K562 (cell line): ENCODE measurements at regions not wholly inside any gene's neighbourhood (a gene's known extent, or its start where the extent isn't known, plus 50 kb on each side); places are given as distances from the start of the nearest gene placed in this dataset.

Experiments
- ATAC-seq: fragments of 200-7000 bp; cut with Tn5 transposase; 3 replicates; pipeline ENCODE4 v1.9.1; 2020; ENCODE audit warnings: moderate library complexity
- BruUV-seq: library from RNA; stranded (reverse); fragments of 400-500 nt; replicated peaks from 2 replicates; lab custom pipeline; 2021; lab: Mats Ljungman, UMichigan
- CTCF ChIA-PET: fragments of 300-600 bp; formaldehyde crosslinking; extraction: SDS; loops from one replicate; lab custom pipeline; 2021; ENCODE audit warnings: low intra/inter-chr PET ratio; lab: Yijun Ruan, JAX
- POLR2A ChIA-PET: fragments of 300-600, 350-650 bp; sonication (Branson Sonifier 250); formaldehyde crosslinking; extraction: SDS; loops from one replicate; lab custom pipeline; 2021; ENCODE audit warnings: antibody characterized with exemption, inconsistent platforms; lab: Yijun Ruan, JAX
- DNase-seq, 4 experiments: peaks; one replicate each; pipeline versions ENCODE4 v3.0.0 to v3.0.0-alpha.2; 2011 to 2018; ENCODE audit warnings: low spot score in 3 of 4, mixed read lengths in 3 of 4; ENCODE audit errors: extremely low read depth in 1 of 4
- FAIRE-seq: peaks from 2 replicates; lab custom pipeline; 2011; peaks lifted over from hg19 to GRCh38; lab: Jason Lieb, UNC
- H2AFZ ChIP-seq: 2 replicates; pipeline ENCODE4 v1.6.0; 2011; ENCODE audit warnings: low read depth, low read length, control low read depth, inconsistent platforms
- H3K27ac ChIP-seq: fragments of 200-600 bp; 3 replicates; pipeline ENCODE4 v1.8.0; 2011; ENCODE audit warnings: low read depth, mild to moderate bottlenecking, control low read depth, inconsistent platforms, low read length, moderate library complexity, mixed read lengths; ENCODE audit errors: extremely low read depth
- H3K27me3 ChIP-seq, 2 experiments: fragments of 300-600 bp in 1 of 2; 2 replicates in 1 of 2; 3 replicates in 1 of 2; pipeline versions ENCODE4 v1.6.0 to v1.8.0; 2011; ENCODE audit warnings: inconsistent platforms in 2 of 2, low read length in 2 of 2, mild to moderate bottlenecking in 1 of 2, mixed read lengths in 1 of 2, moderate library complexity in 1 of 2; ENCODE audit not compliant: control insufficient read depth in 2 of 2, insufficient read depth in 2 of 2
- H3K36me3 ChIP-seq: fragments of 300-600 bp; 3 replicates; pipeline ENCODE4 v1.8.0; 2011; ENCODE audit warnings: mild to moderate bottlenecking, low read length, inconsistent platforms; ENCODE audit not compliant: control insufficient read depth, insufficient read depth
- H3K4me1 ChIP-seq, 2 experiments: fragments of 200-600 bp in 1 of 2; replicated peaks in 1 of 2; 2 replicates in 1 of 2; 3 replicates in 1 of 2; pipeline versions ENCODE4 v1.5.1 to v1.8.0; 2011; ENCODE audit warnings: inconsistent platforms in 2 of 2, low read length in 2 of 2, mild to moderate bottlenecking in 1 of 2, mixed read lengths in 1 of 2, moderate library complexity in 1 of 2; ENCODE audit not compliant: control insufficient read depth in 2 of 2, insufficient read depth in 2 of 2
- H3K4me2 ChIP-seq: 2 replicates; pipeline ENCODE4 v1.6.1; 2011; ENCODE audit warnings: low read length, control low read depth, inconsistent platforms, mixed read lengths; ENCODE audit not compliant: insufficient read depth
- H3K4me3 ChIP-seq: fragments of 200-600 bp; sonication (generic), shearing (Covaris generic); 2 replicates; pipeline ENCODE4 v1.5.1; 2016; ENCODE audit warnings: control low read depth, inconsistent platforms
- H3K79me2 ChIP-seq: fragments of 200-600 bp; 3 replicates; pipeline ENCODE4 v1.8.0; 2011; ENCODE audit warnings: low read length, inconsistent platforms; ENCODE audit not compliant: control insufficient read depth, insufficient read depth
- H3K9ac ChIP-seq, 2 experiments: 2 replicates each; pipeline versions ENCODE4 v1.6.0 to v1.6.1; 2011; ENCODE audit warnings: low read depth in 2 of 2, low read length in 2 of 2, control low read depth in 1 of 2, inconsistent platforms in 1 of 2, mild to moderate bottlenecking in 1 of 2, mixed read lengths in 1 of 2; ENCODE audit not compliant: insufficient read depth in 1 of 2
- H3K9me1 ChIP-seq: one replicate; pipeline ENCODE4 v1.6.0; 2011; ENCODE audit warnings: inconsistent platforms, mild to moderate bottlenecking, low read length, moderate library complexity; ENCODE audit not compliant: control insufficient read depth, insufficient read depth
- H3K9me3 ChIP-seq: replicated peaks from 2 replicates; pipeline ENCODE4 v1.5.1; 2011; ENCODE audit warnings: low read depth, low read length, inconsistent platforms; ENCODE audit not compliant: control insufficient read depth, insufficient read depth
- H4K20me1 ChIP-seq: replicated peaks from 2 replicates; pipeline ENCODE4 v1.6.1; 2011; ENCODE audit warnings: low read length, inconsistent platforms, mixed read lengths; ENCODE audit not compliant: control insufficient read depth, insufficient read depth
- BRF1 ChIP-seq: IDR thresholded peaks from 3 replicates; pipeline ENCODE4 v1.6.1; 2011; ENCODE audit warnings: borderline replicate concordance, mild to moderate bottlenecking; ENCODE audit not compliant: insufficient read length; ENCODE audit errors: extremely low read depth
- DACH1 ChIP-seq: fragments of 450-650 bp; IDR thresholded peaks from 2 replicates; pipeline ENCODE4 v1.6.1; 2018; ENCODE audit not compliant: partially characterized antibody
- E2F3 ChIP-seq: fragments of 250-450 bp; sonication (Bioruptor Pico); IDR thresholded peaks from 2 replicates; pipeline ENCODE4 v1.4.0; 2020; ENCODE audit warnings: mild to moderate bottlenecking
- GATAD2B ChIP-seq: fragments of 450-650 bp; IDR thresholded peaks from 2 replicates; pipeline ENCODE4 v1.6.1; 2017; ENCODE audit warnings: mild to moderate bottlenecking, borderline replicate concordance
- HMGXB4 ChIP-seq: sonication (generic); formaldehyde crosslinking; IDR thresholded peaks from 2 replicates; pipeline ENCODE4 v1.8.1; 2023; ENCODE audit warnings: mild to moderate bottlenecking, missing genetic modification reagents
- NR2F6 ChIP-seq: fragments of 450-650 bp; formaldehyde crosslinking; IDR thresholded peaks from 2 replicates; pipeline ENCODE4 v1.4.0; 2020; ENCODE audit warnings: mild to moderate bottlenecking
- NR3C1 ChIP-seq: sonication (generic); formaldehyde crosslinking; IDR thresholded peaks from 2 replicates; pipeline ENCODE4 v1.8.1; 2022; ENCODE audit warnings: missing genetic modification reagents
- SMAD4 ChIP-seq: fragments of 250-450 bp; sonication (Bioruptor Pico); conservative IDR thresholded peaks from 2 replicates; pipeline ENCODE4 v1.8.0; 2021; ENCODE audit warnings: inconsistent platforms, mild to moderate bottlenecking, moderate library complexity
- TFAP4 ChIP-seq: sonication (generic); formaldehyde crosslinking; IDR thresholded peaks from 2 replicates; pipeline ENCODE4 v1.8.0; 2022; ENCODE audit warnings: missing genetic modification reagents, mild to moderate bottlenecking, moderate library complexity, borderline replicate concordance
- USF2 ChIP-seq: sonication (generic); formaldehyde crosslinking; IDR thresholded peaks from 2 replicates; pipeline ENCODE4 v1.5.0; 2020; ENCODE audit warnings: missing genetic modification reagents
- ZNF655 ChIP-seq: fragments of 250-450 bp; sonication (Bioruptor Pico); IDR thresholded peaks from 2 replicates; pipeline ENCODE4 v1.5.0; 2021
- ZNF695 ChIP-seq: fragments of 450-650 bp; formaldehyde crosslinking; IDR thresholded peaks from 2 replicates; pipeline ENCODE4 v1.4.0; 2020; ENCODE audit warnings: mild to moderate bottlenecking, moderate library complexity
- WGBS: fragments of 100-300 bp; shearing (Covaris generic); methylation state at CpG from one replicate; pipeline ENCODE4 v1.1.6; 2016; ENCODE audit warnings: low coverage, mixed read lengths; ENCODE audit not compliant: insufficient coverage; ENCODE audit errors: missing lambda C conversion rate; 5-methylcytosine and 5-hydroxymethylcytosine counted together
- in situ Hi-C: fragments of 300-500 bp; cut with MboI; formaldehyde crosslinking; loops from 4 replicates; pipeline ENCODE4 v1.15.0; 2018; ENCODE audit warnings: inconsistent platforms, mixed read lengths
- intact Hi-C: fragments of 100-400 bp; cut with micrococcal nuclease; formaldehyde crosslinking; loops from 2 replicates; pipeline ENCODE4 v1.14.2; 2022

GRCh38 chr2:117195381-117195780 is 619.1 kb upstream of the DDX18 start:
- FAIRE-seq = no peak
- no peaks in the 10 kb centered on the region for H3K36me3 ChIP-seq
- WGBS = 1% methylated on average over 4 of the region's 4 CpGs
- no peak for DNase-seq
- no peak for ATAC-seq
- BruUV-seq = no TSS peak
- TF ChIP-seq SMAD4 (CRISPR knock-in tag) = no peak
- no peaks in the 10 kb centered on the region for H4K20me1 ChIP-seq
- H3K4me3 ChIP-seq = no peak overlapping the region
- no peak overlapping the region for H2AFZ ChIP-seq
- no peak overlapping the region for H3K27ac ChIP-seq
- ChIA-PET POLR2A (no interaction called here), CTCF (no interaction called here)
- no peaks in the 10 kb centered on the region for H3K9me1 ChIP-seq
- no peaks in the 10 kb centered on the region for H3K79me2 ChIP-seq
- in situ Hi-C loops (no loop called here), intact Hi-C loops (no loop called here)
- peaks cover 2% of the 10 kb centered on the region; the same call in 1 of the 2 replicates for H3K9me3 ChIP-seq
- H3K4me2 ChIP-seq = no peak overlapping the region
- H3K9ac ChIP-seq = no peak overlapping the region
- H3K4me1 ChIP-seq = no peaks in the 10 kb centered on the region
- H3K27me3 ChIP-seq = no peaks in the 10 kb centered on the region

GRCh38 chr2:117199511-117199910 is 615.0 kb upstream of the DDX18 start:
- H3K36me3 ChIP-seq = no peaks in the 10 kb centered on the region
- POLR2A ChIA-PET = no interaction called here
- CTCF ChIA-PET = no interaction called here
- no peak overlapping the region for H2AFZ ChIP-seq
- BruUV-seq = no TSS peak
- H3K27me3 ChIP-seq = no peaks in the 10 kb centered on the region
- no peaks in the 10 kb centered on the region for H3K9me1 ChIP-seq
- no peaks in the 10 kb centered on the region for H4K20me1 ChIP-seq
- ATAC-seq (no peak), DNase-seq (no peak), FAIRE-seq (no peak)
- H3K27ac ChIP-seq = no peak overlapping the region
- intact Hi-C loops = no loop called here
- H3K4me2 ChIP-seq = no peak overlapping the region
- in situ Hi-C loops = no loop called here
- no peak overlapping the region for H3K4me3 ChIP-seq
- WGBS = 0% methylated on average over 4 of the region's 4 CpGs
- peaks cover 2% of the 10 kb centered on the region; the same call in 1 of the 2 replicates for H3K9me3 ChIP-seq
- H3K79me2 ChIP-seq = no peaks in the 10 kb centered on the region
- H3K9ac ChIP-seq = no peak overlapping the region
- H3K4me1 ChIP-seq = no peaks in the 10 kb centered on the region
- TF ChIP-seq USF2 (CRISPR knock-in tag) (no peak), NR3C1 (CRISPR knock-in tag) (no peak), E2F3 (CRISPR knock-in tag) (no peak), GATAD2B (no peak), ZNF695 (CRISPR knock-in tag) (no peak), HMGXB4 (CRISPR knock-in tag) (no peak), TFAP4 (CRISPR knock-in tag) (no peak), BRF1 (no peak), DACH1 (no peak), ZNF655 (no peak), NR2F6 (no peak)
